Effector memory CD4-positive, alpha-beta T cell (primary cell): ENCODE measurements at regions not wholly inside any gene's neighbourhood (a gene's known extent, or its start where the extent isn't known, plus 50 kb on each side); places are given as distances from the start of the nearest gene placed in this dataset.

Source experiments
- DNase-seq, 3 donors: peaks; one replicate each; pipeline ENCODE4 v3.0.0-alpha.2; 2020
- H3K27ac ChIP-seq: 2 replicates; pipeline ENCODE4 v1.7.0; 2013; ENCODE audit warnings: mild to moderate bottlenecking, low read length, moderate library complexity; ENCODE audit not compliant: insufficient read depth, poor library complexity, severe bottlenecking
- H3K27me3 ChIP-seq: replicated peaks from 2 replicates; pipeline ENCODE4 v1.7.0; 2013; ENCODE audit warnings: mild to moderate bottlenecking, low read length; ENCODE audit not compliant: insufficient read depth, control insufficient read depth, poor library complexity, severe bottlenecking
- H3K36me3 ChIP-seq: 2 replicates; pipeline ENCODE4 v1.7.0; 2013; ENCODE audit warnings: mild to moderate bottlenecking, low read length, moderate library complexity; ENCODE audit not compliant: control insufficient read depth, insufficient read depth
- H3K4me1 ChIP-seq: 2 replicates; pipeline ENCODE4 v1.7.0; 2013; ENCODE audit warnings: low read length, mild to moderate bottlenecking; ENCODE audit not compliant: control insufficient read depth, insufficient read depth, poor library complexity, severe bottlenecking
- H3K4me3 ChIP-seq: 2 replicates; pipeline ENCODE4 v1.7.0; 2013; ENCODE audit warnings: low read length, low read depth, mild to moderate bottlenecking; ENCODE audit not compliant: insufficient read depth, poor library complexity, severe bottlenecking
- H3K9me3 ChIP-seq: 2 replicates; pipeline ENCODE4 v1.7.0; 2013; ENCODE audit warnings: mild to moderate bottlenecking, low read length, moderate library complexity; ENCODE audit not compliant: control insufficient read depth

- H3K4me1 ChIP-seq, result no peaks in the 10 kb centered on the region
- no peak overlapping the region for H3K27ac ChIP-seq
- H3K36me3 ChIP-seq, result no peaks in the 10 kb centered on the region
- no peaks in the 10 kb centered on the region for H3K27me3 ChIP-seq
- no peak for DNase-seq
- H3K9me3 ChIP-seq, result no peaks in the 10 kb centered on the region
- H3K4me3 ChIP-seq, result no peak overlapping the region
These were observed 235.0 kb upstream of the HNMT start for GRCh38 chr2:137729305-137729704.

- Histone ChIP-seq H3K27ac (no peak overlapping the region), H3K9me3 (peaks cover 4% of the 10 kb centered on the region), H3K36me3 (no peaks in the 10 kb centered on the region), H3K4me3 (no peak overlapping the region), H3K27me3 (no peaks in the 10 kb centered on the region), H3K4me1 (no peaks in the 10 kb centered on the region)
- no peak for DNase-seq
These were observed 226.7 kb upstream of the HNMT start for GRCh38 chr2:137737559-137737958.

GRCh38 chr2:137741784-137742362 lies 222.4 kb upstream of the HNMT start:
- DNase-seq, result no peak
- peaks cover 4% of the 10 kb centered on the region for H3K9me3 ChIP-seq
- H3K36me3 ChIP-seq, result no peaks in the 10 kb centered on the region
- H3K27me3 ChIP-seq, result no peaks in the 10 kb centered on the region
- no peak overlapping the region for H3K4me3 ChIP-seq
- H3K27ac ChIP-seq, result no peak overlapping the region
- H3K4me1 ChIP-seq, result no peaks in the 10 kb centered on the region

GRCh38 chr2:137747509-137747908 lies 216.8 kb upstream of the HNMT start:
- DNase-seq, result no peak

GRCh38 chr2:137748533-137748932 lies 215.7 kb upstream of the HNMT start:
- Histone ChIP-seq H3K27ac (no peak overlapping the region), H3K4me1 (no peaks in the 10 kb centered on the region), H3K4me3 (no peak overlapping the region), H3K27me3 (no peaks in the 10 kb centered on the region), H3K9me3 (no peaks in the 10 kb centered on the region), H3K36me3 (no peaks in the 10 kb centered on the region)
- DNase-seq, result no peak

More at GRCh38 chr2:137747509-137747908, 216.8 kb upstream of the HNMT start:
- Histone ChIP-seq H3K36me3 (no peaks in the 10 kb centered on the region), H3K27me3 (no peaks in the 10 kb centered on the region), H3K4me1 (no peaks in the 10 kb centered on the region), H3K27ac (no peak overlapping the region), H3K9me3 (no peaks in the 10 kb centered on the region), H3K4me3 (no peak overlapping the region)

- no peaks in the 10 kb centered on the region for H3K4me1 ChIP-seq
- H3K4me3 ChIP-seq, result no peak overlapping the region
- no peak for DNase-seq
- no peaks in the 10 kb centered on the region for H3K36me3 ChIP-seq
- no peaks in the 10 kb centered on the region for H3K27me3 ChIP-seq
- no peak overlapping the region for H3K27ac ChIP-seq
- H3K9me3 ChIP-seq, result no peaks in the 10 kb centered on the region
These were observed 199.6 kb upstream of the HNMT start for GRCh38 chr2:137764646-137765045.

GRCh38 chr2:137769406-137769805 lies 194.9 kb upstream of the HNMT start:
- H3K4me3 ChIP-seq, result no peak overlapping the region
- no peak for DNase-seq
- H3K36me3 ChIP-seq, result no peaks in the 10 kb centered on the region
- H3K4me1 ChIP-seq, result no peaks in the 10 kb centered on the region
- no peaks in the 10 kb centered on the region for H3K9me3 ChIP-seq
- H3K27me3 ChIP-seq, result no peaks in the 10 kb centered on the region
- H3K27ac ChIP-seq, result no peak overlapping the region

- Histone ChIP-seq H3K27ac (no peak overlapping the region), H3K9me3 (no peaks in the 10 kb centered on the region), H3K27me3 (no peaks in the 10 kb centered on the region), H3K36me3 (no peaks in the 10 kb centered on the region), H3K4me3 (no peak overlapping the region), H3K4me1 (no peaks in the 10 kb centered on the region)
- DNase-seq, result no peak
These were observed 194.1 kb upstream of the HNMT start for GRCh38 chr2:137770166-137770565.

- Histone ChIP-seq H3K27ac (no peak overlapping the region), H3K27me3 (no peaks in the 10 kb centered on the region), H3K9me3 (no peaks in the 10 kb centered on the region), H3K4me1 (no peaks in the 10 kb centered on the region), H3K36me3 (no peaks in the 10 kb centered on the region), H3K4me3 (no peak overlapping the region)
- no peak for DNase-seq
These were observed 193.2 kb upstream of the HNMT start for GRCh38 chr2:137771064-137771463.

- Histone ChIP-seq H3K36me3 (no peaks in the 10 kb centered on the region), H3K9me3 (no peaks in the 10 kb centered on the region), H3K4me3 (no peak overlapping the region), H3K27ac (no peak overlapping the region), H3K27me3 (no peaks in the 10 kb centered on the region), H3K4me1 (no peaks in the 10 kb centered on the region)
- no peak for DNase-seq
These were observed 191.8 kb upstream of the HNMT start for GRCh38 chr2:137772451-137772850.
